H1 (cell line): ENCODE measurements at regions not wholly inside any gene's neighbourhood (a gene's known extent, or its start where the extent isn't known, plus 50 kb on each side); places are given as distances from the start of the nearest gene placed in this dataset.

Source experiments
- CTCF ChIA-PET: fragments of 300-600 bp; sonication (Branson Sonifier 250); formaldehyde crosslinking; loops from one replicate; lab custom pipeline; 2021; ENCODE audit not compliant: partially characterized antibody; lab: Charles Lee
- POLR2A ChIA-PET: fragments of 300-600 bp; sonication (Branson Sonifier 250); formaldehyde crosslinking; loops from one replicate; lab custom pipeline; 2021; ENCODE audit warnings: inconsistent platforms; ENCODE audit not compliant: partially characterized antibody; lab: Charles Lee
- DNase-seq, 2 experiments: peaks; one replicate each; pipeline versions ENCODE4 v3.0.0 to v3.0.0-alpha.2; 2010 to 2022; ENCODE audit warnings: low spot score in 2 of 2, low read depth in 1 of 2, mixed read lengths in 1 of 2
- FAIRE-seq: peaks from 2 replicates; lab custom pipeline; 2011; peaks lifted over from hg19 to GRCh38; lab: Jason Lieb, UNC
- H2AFZ ChIP-seq: 2 replicates; pipeline ENCODE4 v1.8.1; 2012; ENCODE audit warnings: low read length, inconsistent platforms
- H2AK5ac ChIP-seq: 2 replicates; pipeline ENCODE4 v1.6.1; 2013; ENCODE audit warnings: low read depth, low read length
- H2BK120ac ChIP-seq: replicated peaks from 2 replicates; pipeline ENCODE3; 2013; ENCODE audit warnings: low read depth, low read length, inconsistent platforms
- H2BK12ac ChIP-seq: 2 replicates; pipeline ENCODE4 v1.6.1; 2013; ENCODE audit warnings: low read depth, low read length
- H2BK15ac ChIP-seq: 2 replicates; pipeline ENCODE4 v1.6.1; 2013; ENCODE audit warnings: low read length
- H2BK20ac ChIP-seq: 2 replicates; pipeline ENCODE4 v1.6.1; 2013; ENCODE audit warnings: low read length
- H2BK5ac ChIP-seq: 2 replicates; pipeline ENCODE4 v1.6.1; 2013; ENCODE audit warnings: low read depth, low read length
- H3K14ac ChIP-seq: 2 replicates; pipeline ENCODE4 v1.6.1; 2013; ENCODE audit warnings: inconsistent platforms; ENCODE audit not compliant: insufficient read length
- H3K18ac ChIP-seq: 2 replicates; pipeline ENCODE4 v1.6.1; 2013; ENCODE audit warnings: low read length; ENCODE audit errors: extremely low read depth
- H3K23ac ChIP-seq: 2 replicates; pipeline ENCODE4 v1.6.1; 2013; ENCODE audit warnings: inconsistent platforms; ENCODE audit not compliant: insufficient read length
- H3K23me2 ChIP-seq: 2 replicates; pipeline ENCODE4 v1.6.1; 2013; ENCODE audit warnings: low read depth, low read length
- H3K27ac ChIP-seq: 2 replicates; pipeline ENCODE4 v1.6.1; 2011; ENCODE audit warnings: low read depth, low read length, inconsistent platforms
- H3K27me3 ChIP-seq, 4 experiments: replicated peaks in 1 of 4; 1 replicate in 1 of 4; 2 replicates in 3 of 4; pipeline versions ENCODE4 v1.6.1 to v1.8.1; 2011 to 2013; ENCODE audit warnings: low read length in 3 of 4, mild to moderate bottlenecking in 3 of 4, inconsistent platforms in 2 of 4, mixed read lengths in 2 of 4, moderate library complexity in 1 of 4; ENCODE audit not compliant: control insufficient read depth in 3 of 4, insufficient read depth in 3 of 4; ENCODE audit errors: extremely low read depth in 1 of 4
- H3K36me3 ChIP-seq, 4 experiments: 2 replicates each; pipeline versions ENCODE4 v1.6.1 to v1.8.1; 2011 to 2013; ENCODE audit warnings: mild to moderate bottlenecking in 4 of 4, low read length in 3 of 4, moderate library complexity in 2 of 4, control low read depth in 1 of 4, inconsistent platforms in 1 of 4; ENCODE audit not compliant: insufficient read depth in 4 of 4, control insufficient read depth in 2 of 4
- H3K4ac ChIP-seq: replicated peaks from 2 replicates; pipeline ENCODE3; 2013; ENCODE audit warnings: low read length, low read depth, mixed read lengths, inconsistent platforms; ENCODE audit not compliant: insufficient read length
- H3K4me1 ChIP-seq, 4 experiments: replicated peaks in 1 of 4; 1 replicate in 1 of 4; 2 replicates in 3 of 4; pipeline versions ENCODE4 v1.6.1 to v1.8.1; 2011 to 2013; ENCODE audit warnings: low read length in 3 of 4, inconsistent platforms in 2 of 4, mixed read lengths in 1 of 4; ENCODE audit not compliant: insufficient read depth in 4 of 4, control insufficient read depth in 3 of 4
- H3K4me2 ChIP-seq, 2 experiments: 2 replicates each; pipeline versions ENCODE4 v1.6.1 to v1.8.1; 2011 to 2013; ENCODE audit warnings: low read depth in 2 of 2, low read length in 2 of 2, control low read depth in 1 of 2, inconsistent platforms in 1 of 2, mild to moderate bottlenecking in 1 of 2; ENCODE audit not compliant: insufficient read depth in 1 of 2
- H3K4me3 ChIP-seq, 4 experiments: fragments of 200-600, 300-600 bp in 1 of 4; sonication (generic), shearing (Covaris generic), sonication (Bioruptor Twin) in 1 of 4; 2 replicates each; pipeline versions ENCODE4 v1.5.1 to v1.8.1; 2011 to 2016; ENCODE audit warnings: low read length in 4 of 4, low read depth in 3 of 4, control low read depth in 2 of 4, inconsistent platforms in 2 of 4, mild to moderate bottlenecking in 2 of 4, mixed read lengths in 1 of 4, moderate library complexity in 1 of 4; ENCODE audit not compliant: insufficient read depth in 2 of 4; ENCODE audit errors: extremely low read depth in 1 of 4
- H3K56ac ChIP-seq: replicated peaks from 2 replicates; pipeline ENCODE3; 2013; ENCODE audit warnings: low read depth, mild to moderate bottlenecking, mixed read lengths, low read length, inconsistent platforms; ENCODE audit not compliant: insufficient read length
- H3K79me1 ChIP-seq: 2 replicates; pipeline ENCODE4 v1.6.1; 2013; ENCODE audit warnings: low read depth, low read length, control low read depth
- H3K79me2 ChIP-seq, 2 experiments: 2 replicates each; pipeline versions ENCODE4 v1.6.1 to v1.8.1; 2012 to 2013; ENCODE audit warnings: low read length in 2 of 2, mild to moderate bottlenecking in 2 of 2, inconsistent platforms in 1 of 2; ENCODE audit not compliant: insufficient read depth in 2 of 2, control insufficient read depth in 1 of 2
- H3K9ac ChIP-seq, 4 experiments: replicated peaks in 1 of 4; 1 replicate in 1 of 4; 2 replicates in 3 of 4; pipeline versions ENCODE4 v1.6.1 to v1.8.1; 2011 to 2013; ENCODE audit warnings: low read depth in 3 of 4, low read length in 3 of 4, control low read depth in 2 of 4, mild to moderate bottlenecking in 2 of 4, moderate library complexity in 2 of 4, inconsistent platforms in 1 of 4; ENCODE audit errors: extremely low read depth in 1 of 4
- H3K9me3 ChIP-seq, 2 experiments: 2 replicates each; pipeline versions ENCODE4 v1.6.1 to v1.8.1; 2012 to 2013; ENCODE audit warnings: mild to moderate bottlenecking in 2 of 2, moderate library complexity in 2 of 2, control low read depth in 1 of 2, inconsistent platforms in 1 of 2, low read depth in 1 of 2, low read length in 1 of 2, mixed read lengths in 1 of 2; ENCODE audit not compliant: insufficient read depth in 2 of 2
- H4K20me1 ChIP-seq, 2 experiments: replicated peaks in 1 of 2; 2 replicates each; pipeline versions ENCODE3 to v1.8.1; 2011 to 2013; ENCODE audit warnings: inconsistent platforms in 2 of 2, low read length in 2 of 2, mild to moderate bottlenecking in 1 of 2; ENCODE audit not compliant: insufficient read depth in 2 of 2, control insufficient read depth in 1 of 2
- H4K5ac ChIP-seq: 2 replicates; pipeline ENCODE4 v1.6.1; 2013; ENCODE audit warnings: low read length, low read depth, mixed read lengths, inconsistent platforms; ENCODE audit not compliant: insufficient read length
- H4K8ac ChIP-seq: 2 replicates; pipeline ENCODE4 v1.8.0; 2013; ENCODE audit warnings: mild to moderate bottlenecking, moderate library complexity, low read length, inconsistent platforms; ENCODE audit not compliant: insufficient read depth; ENCODE audit errors: extremely low read depth
- H4K91ac ChIP-seq: replicated peaks from 2 replicates; pipeline ENCODE3; 2013; ENCODE audit warnings: low read length, mixed read lengths, inconsistent platforms; ENCODE audit not compliant: insufficient read length
- CHD2 ChIP-seq: IDR thresholded peaks from 2 replicates; pipeline ENCODE4 v1.6.1; 2012; ENCODE audit warnings: low read length, improper control_type of control experiment
- CREB1 ChIP-seq: IDR thresholded peaks from 2 replicates; pipeline ENCODE4 v1.6.1; 2012; ENCODE audit warnings: inconsistent platforms
- KDM1A ChIP-seq: fragments of 200-600, 300-600 bp; sonication (generic); IDR thresholded peaks from 2 replicates; pipeline ENCODE4 v1.7.1; 2016; ENCODE audit warnings: mild to moderate bottlenecking, low read length, borderline replicate concordance
- KDM5A ChIP-seq: fragments of 200-600 bp; IDR thresholded peaks from 2 replicates; pipeline ENCODE4 v1.7.1; 2012; ENCODE audit warnings: mild to moderate bottlenecking, low read length, inconsistent platforms, mixed read lengths
- PHF8 ChIP-seq: fragments of 200-600 bp; sonication (generic); conservative IDR thresholded peaks from 2 replicates; pipeline ENCODE4 v1.7.1; 2012; ENCODE audit warnings: low read depth, mild to moderate bottlenecking, inconsistent platforms, low read length, moderate library complexity
- RXRA ChIP-seq: IDR thresholded peaks from 2 replicates; pipeline ENCODE4 v1.6.1; 2011; ENCODE audit warnings: low read depth, mild to moderate bottlenecking, low read length, moderate library complexity; ENCODE audit not compliant: insufficient read depth
- SP4 ChIP-seq: IDR thresholded peaks from 2 replicates; pipeline ENCODE4 v1.6.1; 2012; ENCODE audit warnings: low read length, inconsistent platforms
- WGBS, 2 experiments: shearing (Covaris generic) in 1 of 2; methylation state at CpG; one replicate each; pipeline versions ENCODE4 v1.1.6 to v1.1.7; 2013 to 2015; ENCODE audit warnings: low lambda C conversion rate in 2 of 2, mixed read lengths in 2 of 2, inconsistent platforms in 1 of 2, low coverage in 1 of 2, missing lambda C conversion rate in 1 of 2; ENCODE audit not compliant: insufficient replicate concordance in 2 of 2, insufficient coverage in 1 of 2, insufficient read length in 1 of 2; ENCODE audit errors: extremely low coverage in 1 of 2, missing lambda C conversion rate in 1 of 2; 5-methylcytosine and 5-hydroxymethylcytosine counted together
- TF ChIP-seq, protein P1 (sequence below): IDR thresholded peaks from 2 replicates; pipeline ENCODE4 v1.6.1; 2011; ENCODE audit warnings: low read length, improper control_type of control experiment

DNA sequence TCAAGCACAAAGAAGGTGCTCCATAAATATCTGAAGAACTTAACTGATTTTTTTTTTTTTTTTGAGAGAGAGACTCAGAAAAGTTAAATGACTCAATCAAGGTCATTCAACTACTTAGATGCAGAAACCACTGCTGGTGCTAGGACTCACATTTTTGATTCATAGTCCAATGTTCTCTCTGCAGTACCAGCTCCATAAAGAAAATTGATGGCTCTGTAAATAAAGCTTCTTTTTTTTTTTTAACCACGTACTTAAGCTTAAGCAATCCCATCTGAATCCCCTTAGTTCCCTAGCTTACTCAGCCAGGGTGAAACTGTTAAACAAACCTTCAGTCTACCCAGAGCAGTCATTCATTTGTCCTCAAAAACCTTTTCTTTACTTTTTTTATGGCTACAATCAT lies 657.0 kb upstream of the WWC1 start:
- Histone ChIP-seq H4K8ac (no peak overlapping the region), H3K4me1 (peaks cover 0 to 6% (median 1%) of the 10 kb centered on the region in 4 experiments; a peak in 2 of 7 replicates), H2BK120ac (no peak overlapping the region), H3K4ac (no peak overlapping the region), H4K91ac (no peak overlapping the region), H3K27ac (no peak overlapping the region), H2AFZ (no peak overlapping the region), H2BK20ac (no peak overlapping the region), H4K5ac (no peak overlapping the region), H2BK12ac (no peak overlapping the region), H2AK5ac (no peak overlapping the region), H4K20me1 (no peaks in the 10 kb centered on the region), H3K4me2 (no peak overlapping the region), H3K4me3 (no peak overlapping the region), H3K56ac (no peak overlapping the region), H3K18ac (no peak overlapping the region), H3K14ac (no peak overlapping the region), H3K27me3 (no peaks in the 10 kb centered on the region), H3K9ac (no peak overlapping the region), H3K79me1 (no peaks in the 10 kb centered on the region), H3K9me3 (no peaks in the 10 kb centered on the region), H3K79me2 (no peaks in the 10 kb centered on the region), H2BK15ac (no peak overlapping the region), H2BK5ac (no peak overlapping the region), H3K36me3 (no peaks in the 10 kb centered on the region), H3K23ac (no peak overlapping the region), H3K23me2 (no peaks in the 10 kb centered on the region)
- ChIA-PET POLR2A (no interaction called here), CTCF (interaction anchor here (0.7 kb wide), 1 partner anchor 405 kb away, joined by 3 read pairs; no protein-coding TSS in a partner anchor)
- no peak for TF ChIP-seq CREB1
- no peak for TF ChIP-seq KDM5A
- TF ChIP-seq RXRA, result no peak
- TF ChIP-seq KDM1A, result no peak
- TF ChIP-seq, protein P1, sequence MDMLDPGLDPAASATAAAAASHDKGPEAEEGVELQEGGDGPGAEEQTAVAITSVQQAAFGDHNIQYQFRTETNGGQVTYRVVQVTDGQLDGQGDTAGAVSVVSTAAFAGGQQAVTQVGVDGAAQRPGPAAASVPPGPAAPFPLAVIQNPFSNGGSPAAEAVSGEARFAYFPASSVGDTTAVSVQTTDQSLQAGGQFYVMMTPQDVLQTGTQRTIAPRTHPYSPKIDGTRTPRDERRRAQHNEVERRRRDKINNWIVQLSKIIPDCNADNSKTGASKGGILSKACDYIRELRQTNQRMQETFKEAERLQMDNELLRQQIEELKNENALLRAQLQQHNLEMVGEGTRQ, result no peak
- no peak for TF ChIP-seq PHF8
- TF ChIP-seq CHD2, result no peak
- no peak for TF ChIP-seq SP4
- FAIRE-seq (no peak), DNase-seq (no peak)
- 100% methylated on average over 1 of the region's 1 CpG; no CpG with 5 or more reads in 1 of the 2 experiments for WGBS, 2 experiments
